GM12873 (cell line): ENCODE measurements at regions not wholly inside any gene's neighbourhood (a gene's known extent, or its start where the extent isn't known, plus 50 kb on each side); places are given as distances from the start of the nearest gene placed in this dataset.
A peak's percentile ranks its signal among the peaks of the same experiment; 100 is the strongest.

Experiments used
- CTCF ChIP-seq: IDR thresholded peaks from 2 replicates; pipeline ENCODE4 v1.5.1; 2012; ENCODE audit warnings: low read depth, mild to moderate bottlenecking, moderate library complexity, low read length, control low read depth; ENCODE audit not compliant: insufficient read depth; ENCODE audit errors: missing control alignments

GRCh38 chr5:74063821-74064220, 437.8 kb downstream of the ARHGEF28 start:
- TF ChIP-seq CTCF = no peak

DNA sequence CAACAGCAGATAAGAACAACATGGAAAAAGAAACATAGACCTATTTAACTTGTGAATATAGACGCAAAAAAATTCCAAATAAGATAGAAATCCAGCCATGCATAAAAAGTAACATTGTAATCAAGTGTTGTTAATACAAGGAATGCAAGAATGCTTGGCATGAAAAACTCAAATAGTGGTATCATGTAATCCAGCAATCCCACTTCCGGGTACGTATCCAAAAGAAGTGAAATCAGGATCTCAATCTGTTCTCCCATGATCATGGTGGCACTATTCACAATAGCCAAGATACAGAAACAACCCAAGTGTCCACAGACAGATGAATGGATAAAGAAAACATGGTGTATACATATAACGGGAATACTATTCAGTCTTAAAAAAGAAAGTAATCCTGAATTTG, 437.4 kb downstream of the ARHGEF28 start:
- no peak for TF ChIP-seq CTCF

GRCh38 chr5:74061292-74061691, 435.3 kb downstream of the ARHGEF28 start:
- TF ChIP-seq CTCF = no peak

- no peak for TF ChIP-seq CTCF
Observed at GRCh38 chr5:74059706-74060105, 433.7 kb downstream of the ARHGEF28 start.

DNA sequence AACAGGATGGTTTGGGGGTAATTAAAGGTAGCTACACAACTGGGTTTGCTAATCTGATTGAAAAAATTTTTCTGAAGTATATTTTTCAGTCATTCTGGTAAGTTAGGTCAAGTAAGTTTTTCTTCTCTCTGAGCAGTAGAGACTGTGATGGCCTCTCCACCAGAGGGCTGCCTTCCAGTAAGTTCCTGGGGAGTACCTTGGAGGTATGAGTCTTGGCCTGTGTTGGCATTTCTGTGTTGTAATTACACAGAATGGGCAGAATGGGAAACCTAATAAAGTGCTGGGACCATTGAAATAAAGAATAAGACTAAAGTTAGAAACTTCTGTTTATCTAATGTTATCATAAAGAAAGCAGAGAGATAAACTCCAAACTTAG, 430.8 kb downstream of the ARHGEF28 start:
- peak; percentile 41 for TF ChIP-seq CTCF

GRCh38 chr5:74056107-74056788, 430.3 kb downstream of the ARHGEF28 start:
- TF ChIP-seq CTCF = no peak

DNA sequence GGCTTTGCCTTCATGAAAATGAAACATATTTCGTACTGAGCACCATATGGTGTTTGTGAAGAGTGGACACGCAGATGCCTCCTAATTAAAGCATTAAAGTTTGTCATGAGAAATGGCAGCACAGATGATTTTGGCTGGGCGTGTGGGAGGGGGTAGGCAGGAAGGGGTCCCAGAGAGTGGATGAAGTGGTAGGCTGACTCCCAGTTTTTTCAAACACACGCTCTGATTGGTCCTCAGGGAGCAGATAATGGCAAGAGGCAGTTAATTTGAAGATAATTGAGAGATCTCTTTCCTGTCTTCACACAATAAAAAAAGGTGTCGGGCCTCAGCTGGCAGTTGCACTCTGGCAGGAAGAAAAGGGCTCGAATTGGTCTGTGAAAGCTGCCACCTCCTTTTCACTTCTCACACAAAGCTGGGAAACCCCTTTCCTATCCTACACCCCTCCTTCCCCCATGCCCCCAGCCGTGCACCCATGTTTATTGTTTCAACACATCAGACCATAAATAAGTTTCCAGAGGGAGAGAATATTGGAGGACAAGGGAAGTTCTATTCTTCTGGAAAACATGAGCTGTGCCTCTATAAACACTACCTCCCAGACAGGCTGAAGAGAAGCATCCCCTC, 429.6 kb downstream of the ARHGEF28 start:
- TF ChIP-seq CTCF = no peak
